ENCODE measurements at regions not wholly inside any gene's neighbourhood (a gene's known extent, or its start where the extent isn't known, plus 50 kb on each side); places are given as distances from the start of the nearest gene placed in this dataset.
A peak's percentile ranks its signal among the peaks of the same experiment; 100 is the strongest.

DNA sequence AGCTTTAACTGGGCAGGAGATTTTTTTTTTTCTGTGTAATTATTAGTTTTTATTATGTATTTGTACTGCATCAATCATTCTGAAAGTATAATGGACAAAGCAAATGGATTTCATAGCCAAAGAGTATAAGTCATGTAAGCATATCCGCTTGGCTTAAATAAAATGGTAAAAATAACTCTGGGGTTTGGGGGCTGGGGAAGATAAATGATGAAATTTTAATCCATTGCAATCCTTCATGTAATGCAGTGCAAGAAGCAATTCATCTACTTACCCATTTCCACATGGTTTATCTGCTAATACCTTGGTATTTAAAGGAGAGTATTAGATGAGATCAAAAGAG is 781.4 kb downstream of the QKI start:
- no peaks in the 10 kb centered on the region for H3K27me3 ChIP-seq (ENCODE audit: control insufficient read depth in 2 of 2, insufficient read depth in 2 of 2, low read length in 2 of 2)
- ChIA-PET POLR2A (no interaction called here), CTCF (ENCODE audit: low intra/inter-chr PET ratio) (no interaction called here)
- no peaks in the 10 kb centered on the region for H4K20me1 ChIP-seq (replicated peaks; ENCODE audit: control insufficient read depth, insufficient read depth, low read length)
- DNase-seq (ENCODE audit: extremely low read depth in 1 of 4, low spot score in 3 of 4) (no peak), ATAC-seq (no peak), FAIRE-seq (no peak)
- H3K9me1 ChIP-seq (ENCODE audit: control insufficient read depth, insufficient read depth, low read length): no peaks in the 10 kb centered on the region
- no peaks in the 10 kb centered on the region for H3K9me3 ChIP-seq (replicated peaks; ENCODE audit: control insufficient read depth, insufficient read depth, low read depth, low read length)
- BruUV-seq (replicated peaks): no TSS peak
- intact Hi-C loops (cut with micrococcal nuclease): no loop called here
- no peaks in the 10 kb centered on the region for H3K4me1 ChIP-seq (replicated peaks in 1 of 2; ENCODE audit: control insufficient read depth in 2 of 2, insufficient read depth in 2 of 2, low read length in 2 of 2)
- H2AFZ ChIP-seq (ENCODE audit: low read depth, low read length): no peak overlapping the region
- no peak for TF ChIP-seq SIN3A (IDR thresholded peaks at IDR 0.05; ENCODE audit: borderline replicate concordance in 2 of 2, control insufficient read depth in 1 of 2, low read depth in 2 of 2, low read length in 2 of 2)
- H3K9ac ChIP-seq (ENCODE audit: insufficient read depth in 1 of 2, low read depth in 2 of 2, low read length in 2 of 2): no peak overlapping the region
- H3K4me2 ChIP-seq (ENCODE audit: insufficient read depth, low read length): no peak overlapping the region
- H3K36me3 ChIP-seq (ENCODE audit: control insufficient read depth, insufficient read depth, low read length): no peaks in the 10 kb centered on the region
- H3K27ac ChIP-seq (ENCODE audit: extremely low read depth, low read depth, low read length): no peak overlapping the region
- H3K79me2 ChIP-seq (ENCODE audit: control insufficient read depth, insufficient read depth, low read length): no peaks in the 10 kb centered on the region
- in situ Hi-C loops (cut with MboI): no loop called here
- WGBS (ENCODE audit: insufficient coverage, low coverage, missing lambda C conversion rate): 0% methylated on average over 1 of the region's 1 CpG
- no peak overlapping the region for H3K4me3 ChIP-seq

DNA sequence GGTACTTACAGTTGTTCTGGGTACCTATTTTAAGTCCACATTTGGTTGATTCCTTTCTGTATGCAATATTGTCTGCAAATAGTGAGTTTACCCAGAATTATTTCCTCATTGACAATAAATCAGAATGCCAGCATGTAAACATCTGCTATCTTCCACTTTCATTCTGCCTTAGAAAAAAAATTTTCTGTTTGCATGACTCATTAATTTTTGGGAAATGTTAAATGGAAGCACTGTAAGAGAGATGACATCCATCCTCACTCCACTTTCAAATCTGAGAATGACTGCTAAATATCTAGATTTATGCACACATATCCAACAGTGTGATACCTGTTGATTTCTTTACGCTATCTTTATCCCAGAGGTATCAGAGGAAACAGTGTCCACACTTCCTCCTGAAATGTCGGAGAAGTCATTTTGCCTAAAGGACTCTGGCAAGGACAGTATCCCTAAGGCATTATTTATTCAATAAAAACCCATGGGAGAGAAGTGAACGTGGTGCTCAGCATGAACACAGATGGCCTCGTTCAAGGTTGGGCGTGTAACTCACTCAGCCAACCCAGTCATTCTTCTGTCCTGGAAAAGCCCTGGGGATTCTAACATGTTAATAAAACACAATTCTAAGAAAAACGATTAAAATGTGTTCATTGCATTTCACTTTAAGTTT is 780.9 kb downstream of the QKI start:
- DNase-seq (ENCODE audit: extremely low read depth in 1 of 4, low spot score in 3 of 4): no peak
- Histone ChIP-seq H3K36me3 (ENCODE audit: control insufficient read depth, insufficient read depth, low read length) (no peaks in the 10 kb centered on the region), H3K9me3 (replicated peaks; ENCODE audit: control insufficient read depth, insufficient read depth, low read depth, low read length) (no peaks in the 10 kb centered on the region), H3K27me3 (ENCODE audit: control insufficient read depth in 2 of 2, insufficient read depth in 2 of 2, low read length in 2 of 2) (no peaks in the 10 kb centered on the region), H2AFZ (ENCODE audit: low read depth, low read length) (no peak overlapping the region), H3K9me1 (ENCODE audit: control insufficient read depth, insufficient read depth, low read length) (no peaks in the 10 kb centered on the region), H3K27ac (ENCODE audit: extremely low read depth, low read depth, low read length) (no peak overlapping the region), H4K20me1 (replicated peaks; ENCODE audit: control insufficient read depth, insufficient read depth, low read length) (no peaks in the 10 kb centered on the region), H3K4me2 (ENCODE audit: insufficient read depth, low read length) (no peak overlapping the region), H3K9ac (ENCODE audit: insufficient read depth in 1 of 2, low read depth in 2 of 2, low read length in 2 of 2) (no peak overlapping the region), H3K4me1 (replicated peaks in 1 of 2; ENCODE audit: control insufficient read depth in 2 of 2, insufficient read depth in 2 of 2, low read length in 2 of 2) (no peaks in the 10 kb centered on the region), H3K79me2 (ENCODE audit: control insufficient read depth, insufficient read depth, low read length) (no peaks in the 10 kb centered on the region), H3K4me3 (no peak overlapping the region)
- FAIRE-seq: no peak
- BruUV-seq (replicated peaks): no TSS peak
- ATAC-seq: no peak
- WGBS (ENCODE audit: insufficient coverage, low coverage, missing lambda C conversion rate): 2% methylated on average over 6 of the region's 6 CpGs
- intact Hi-C loops (cut with micrococcal nuclease): no loop called here
- TF ChIP-seq, protein P1, sequence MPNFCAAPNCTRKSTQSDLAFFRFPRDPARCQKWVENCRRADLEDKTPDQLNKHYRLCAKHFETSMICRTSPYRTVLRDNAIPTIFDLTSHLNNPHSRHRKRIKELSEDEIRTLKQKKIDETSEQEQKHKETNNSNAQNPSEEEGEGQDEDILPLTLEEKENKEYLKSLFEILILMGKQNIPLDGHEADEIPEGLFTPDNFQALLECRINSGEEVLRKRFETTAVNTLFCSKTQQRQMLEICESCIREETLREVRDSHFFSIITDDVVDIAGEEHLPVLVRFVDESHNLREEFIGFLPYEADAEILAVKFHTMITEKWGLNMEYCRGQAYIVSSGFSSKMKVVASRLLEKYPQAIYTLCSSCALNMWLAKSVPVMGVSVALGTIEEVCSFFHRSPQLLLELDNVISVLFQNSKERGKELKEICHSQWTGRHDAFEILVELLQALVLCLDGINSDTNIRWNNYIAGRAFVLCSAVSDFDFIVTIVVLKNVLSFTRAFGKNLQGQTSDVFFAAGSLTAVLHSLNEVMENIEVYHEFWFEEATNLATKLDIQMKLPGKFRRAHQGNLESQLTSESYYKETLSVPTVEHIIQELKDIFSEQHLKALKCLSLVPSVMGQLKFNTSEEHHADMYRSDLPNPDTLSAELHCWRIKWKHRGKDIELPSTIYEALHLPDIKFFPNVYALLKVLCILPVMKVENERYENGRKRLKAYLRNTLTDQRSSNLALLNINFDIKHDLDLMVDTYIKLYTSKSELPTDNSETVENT (CRISPR knock-in tag; IDR thresholded peaks at IDR 0.05): no peak
- TF ChIP-seq MAFG (tag; conservative IDR thresholded peaks at IDR 0.05) (0 out of 2 replicates have a peak, but pooled peaks have one; percentile 8), ZNF695 (CRISPR knock-in tag; IDR thresholded peaks at IDR 0.05) (no peak), LARP7 (IDR thresholded peaks at IDR 0.05) (no peak), ZNF644 (tag; IDR thresholded peaks at IDR 0.05; ENCODE audit: low read depth) (no peak), ATF1 (CRISPR knock-in tag; IDR thresholded peaks at IDR 0.05) (no peak), ATF1 (tag; IDR thresholded peaks at IDR 0.05) (no peak)
- ChIA-PET POLR2A (interaction anchor here (2.5 kb wide), 1 partner anchor 10 kb away, joined by 8 read pairs; no protein-coding TSS in a partner anchor), CTCF (ENCODE audit: low intra/inter-chr PET ratio) (no interaction called here)
- in situ Hi-C loops (cut with MboI): no loop called here

Data from K562 (cell line).